ENCODE measurements at regions not wholly inside any gene's neighbourhood (a gene's known extent, or its start where the extent isn't known, plus 50 kb on each side); places are given as distances from the start of the nearest gene placed in this dataset.
"Not testable (repeated sequence)": the region's sequence is repeated elsewhere in the genome, so short reads cannot be mapped to it uniquely, and the experiment has no call there.

- DNase-seq = no peak
These were observed 166.4 kb upstream of the SLC38A2 start for GRCh38 chr12:46538976-46539375.

GRCh38 chr12:46537387-46537955 lies 164.9 kb upstream of the SLC38A2 start:
- DNase-seq = no peak

GRCh38 chr12:46536316-46536715 lies 163.7 kb upstream of the SLC38A2 start:
- not testable (repeated sequence) for DNase-seq

DNA sequence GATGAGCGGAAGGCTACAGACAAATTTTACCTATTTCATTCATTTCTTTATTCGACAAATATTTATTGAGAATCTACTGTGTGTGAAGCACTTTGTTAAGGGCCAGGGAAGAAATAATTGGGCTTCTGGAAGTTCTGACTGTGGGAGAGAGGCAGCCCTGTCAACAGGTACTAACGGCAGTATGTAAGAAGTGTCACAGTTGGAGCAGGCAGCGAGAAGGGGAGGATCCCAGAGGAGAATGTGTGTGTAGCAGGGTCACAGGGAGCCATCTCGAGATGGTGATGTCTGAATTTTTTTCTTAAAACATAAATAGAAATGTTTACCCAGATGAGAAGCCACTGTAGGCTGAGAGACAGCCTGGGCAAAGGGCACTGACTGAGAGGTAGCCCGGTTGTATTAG lies 163.3 kb upstream of the SLC38A2 start:
- DNase-seq = no peak

DNA sequence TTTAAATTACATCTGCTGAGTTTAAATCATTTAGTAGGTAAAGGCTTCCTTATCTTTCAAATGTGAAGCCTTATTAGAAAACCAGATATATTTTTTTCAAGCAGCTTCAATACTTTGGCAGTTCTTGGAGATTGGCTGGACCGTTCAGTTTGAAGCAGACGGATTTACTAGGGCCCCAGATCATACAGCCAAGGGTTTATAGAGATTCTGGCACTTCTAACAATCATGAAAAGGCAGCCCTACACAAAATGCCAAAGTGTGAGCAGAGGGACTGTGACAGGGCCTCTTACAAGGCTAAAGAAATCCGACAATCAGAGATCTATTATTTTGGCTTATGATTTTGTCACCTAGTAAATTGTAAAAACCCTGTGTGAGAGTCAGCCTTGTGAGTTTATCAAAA lies 162.8 kb upstream of the SLC38A2 start:
- no peak for DNase-seq

DNA sequence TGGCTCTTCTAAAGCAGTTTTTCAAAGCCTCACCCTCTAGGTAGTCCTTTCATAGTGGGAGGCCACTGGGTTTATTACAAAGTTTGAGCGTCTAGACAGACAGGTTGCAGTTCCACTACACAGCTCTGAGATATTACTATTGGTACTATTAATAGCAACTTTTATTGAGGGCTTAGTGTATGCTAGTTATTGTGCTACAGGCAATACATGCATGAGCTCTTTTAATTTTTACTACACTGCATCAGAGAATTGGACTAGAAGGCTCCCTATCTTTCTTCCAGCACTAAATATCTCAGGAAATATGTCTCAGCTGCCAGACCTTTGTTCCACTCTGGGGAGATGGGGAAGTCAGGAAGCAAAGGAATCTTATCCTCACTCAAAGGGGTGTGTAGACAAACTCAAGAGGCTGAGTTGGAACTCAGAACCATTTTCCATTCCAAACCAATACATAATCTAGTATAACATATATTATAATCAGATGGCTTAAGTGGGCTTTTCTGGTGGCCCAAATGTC lies 161.8 kb upstream of the SLC38A2 start:
- DNase-seq = no peak

- no peak for DNase-seq
These were observed 161.2 kb upstream of the SLC38A2 start for GRCh38 chr12:46533723-46534122.

- DNase-seq = no peak
These were observed 159.2 kb upstream of the SLC38A2 start for GRCh38 chr12:46531804-46532203.

- DNase-seq = no peak
These were observed 158.6 kb upstream of the SLC38A2 start for GRCh38 chr12:46531059-46531785.

- DNase-seq = no peak
These were observed 157.9 kb upstream of the SLC38A2 start for GRCh38 chr12:46530373-46531056.

GRCh38 chr12:46526233-46526632 lies 153.7 kb upstream of the SLC38A2 start:
- DNase-seq = no peak

GRCh38 chr12:46524778-46525177 lies 152.2 kb upstream of the SLC38A2 start:
- DNase-seq = no peak

DNA sequence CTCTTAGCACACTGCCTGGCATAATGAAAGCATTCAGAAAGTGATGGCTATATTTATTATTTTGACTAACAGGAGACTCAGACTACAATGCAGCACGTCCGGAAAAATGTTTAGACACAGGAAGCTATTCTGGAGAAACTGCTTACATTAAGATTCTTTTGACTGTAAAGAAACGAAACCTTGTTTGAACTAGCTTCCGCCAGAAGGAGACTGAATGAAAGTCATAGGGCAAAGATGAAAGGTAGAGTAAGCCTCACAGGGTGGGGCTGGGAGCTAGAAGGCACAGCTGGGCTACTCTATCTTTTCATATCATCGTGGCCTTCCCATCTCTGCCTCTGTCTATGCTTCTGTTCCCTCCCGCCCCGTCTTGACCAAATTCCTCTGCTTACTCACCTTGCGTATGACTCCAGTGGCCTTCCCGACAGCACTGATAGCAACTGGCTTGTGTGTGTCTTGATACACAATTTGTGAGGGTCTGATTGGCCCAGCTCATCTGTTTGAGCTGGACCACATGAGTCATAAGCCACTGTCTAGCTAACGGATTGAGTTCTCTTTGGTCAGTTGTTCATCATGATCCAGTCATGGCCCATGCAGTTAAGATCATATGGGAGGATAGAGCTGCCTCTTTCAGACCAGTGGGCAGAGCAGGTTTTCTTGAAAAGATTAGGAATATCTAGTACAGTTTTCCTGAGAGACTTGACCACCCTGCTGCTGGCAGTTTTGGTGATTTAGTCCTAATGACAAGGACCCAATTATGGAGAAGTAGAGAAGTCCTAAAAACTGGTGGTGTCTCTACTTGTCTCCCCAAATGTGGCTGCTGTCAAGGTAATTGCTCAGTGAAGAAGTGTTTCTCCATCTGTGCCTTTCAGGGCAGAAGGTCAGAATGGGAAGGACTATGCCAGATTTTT lies 151.5 kb upstream of the SLC38A2 start:
- no peak for DNase-seq

- DNase-seq = no peak
These were observed 150.9 kb upstream of the SLC38A2 start for GRCh38 chr12:46523446-46523845.

DNA sequence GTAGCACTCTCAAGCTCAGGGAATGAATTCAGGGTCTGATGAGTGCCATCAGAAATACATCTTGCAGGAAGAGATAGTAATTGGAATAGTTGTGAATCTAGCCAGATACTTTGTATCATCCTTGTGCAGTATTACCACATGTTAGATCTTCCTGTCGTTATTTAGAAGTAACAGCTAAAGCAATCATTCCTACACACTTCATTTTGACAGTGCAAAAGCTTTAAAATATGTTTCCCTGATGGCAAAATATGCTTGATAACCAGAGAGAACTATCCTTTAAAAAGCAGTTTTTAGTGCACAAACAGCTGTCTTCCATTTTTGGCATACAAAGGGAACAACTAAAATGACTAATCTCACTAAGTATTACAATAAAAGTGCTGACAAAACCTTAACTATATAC lies 149.5 kb upstream of the SLC38A2 start:
- DNase-seq = no peak

- no peak for DNase-seq
These were observed 148.6 kb upstream of the SLC38A2 start for GRCh38 chr12:46521145-46521544.

- DNase-seq = no peak
These were observed 146.8 kb upstream of the SLC38A2 start for GRCh38 chr12:46519407-46519806.

- no peak for DNase-seq
These were observed 146.2 kb upstream of the SLC38A2 start for GRCh38 chr12:46518729-46519128.

DNA sequence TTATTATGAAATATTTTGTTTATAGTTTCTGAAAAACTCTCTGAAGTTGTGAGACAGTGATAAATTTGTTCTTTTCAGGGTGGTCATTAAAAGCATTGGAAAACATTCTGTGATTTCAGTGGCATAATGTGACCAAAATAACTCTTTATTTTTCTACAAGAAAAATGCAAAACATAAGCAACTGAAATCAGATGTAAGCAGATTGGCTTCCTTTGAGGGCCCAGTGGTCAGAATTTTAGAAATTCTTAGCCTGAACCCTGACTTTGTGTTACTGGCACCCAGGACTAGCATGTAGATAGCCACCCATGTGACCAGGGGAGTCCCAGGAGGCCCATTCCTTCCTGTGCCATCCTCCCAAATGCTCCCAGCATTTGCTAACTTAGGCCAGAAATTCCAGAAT lies 145.6 kb upstream of the SLC38A2 start:
- DNase-seq = no peak

DNA sequence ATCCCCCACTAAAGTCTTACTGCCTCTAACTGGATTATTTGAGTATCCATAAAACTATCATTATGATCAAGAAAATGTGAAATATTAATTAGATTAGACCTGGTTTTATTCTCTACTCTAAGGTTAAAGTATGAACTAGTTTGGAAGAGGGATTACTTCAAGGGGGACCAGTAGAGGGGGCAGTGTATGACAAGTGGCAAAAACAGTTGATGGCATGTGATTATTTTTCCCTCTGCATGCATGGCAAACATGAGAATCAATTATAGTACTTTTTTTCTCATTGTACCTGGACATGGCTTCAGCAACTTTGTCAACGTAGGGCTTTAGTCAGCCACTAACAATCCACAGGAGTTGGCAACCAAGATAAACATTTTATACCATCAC lies 145.0 kb upstream of the SLC38A2 start:
- DNase-seq = no peak

GRCh38 chr12:46516933-46517578 lies 144.5 kb upstream of the SLC38A2 start:
- DNase-seq = no peak

- no peak for DNase-seq
These were observed 143.8 kb upstream of the SLC38A2 start for GRCh38 chr12:46516238-46516932.

Measured in NCI-H774 (cell line).